HEK293 (cell line): ENCODE measurements at regions not wholly inside any gene's neighbourhood (a gene's known extent, or its start where the extent isn't known, plus 50 kb on each side); places are given as distances from the start of the nearest gene placed in this dataset.

Experiments
- ELK4 ChIP-seq: IDR thresholded peaks from 2 replicates; pipeline ENCODE4 v1.6.1; 2011; ENCODE audit warnings: mild to moderate bottlenecking, low read depth, low read length, borderline replicate concordance
- HOXA7 ChIP-seq: sonication (generic); formaldehyde crosslinking; IDR thresholded peaks from 2 replicates; pipeline ENCODE4 v1.8.1; 2022; ENCODE audit warnings: missing genetic modification reagents, borderline replicate concordance
- ZNF23 ChIP-seq: fragments of 450-650 bp; formaldehyde crosslinking; IDR thresholded peaks from 2 replicates; pipeline ENCODE4 v1.5.1; 2016; ENCODE audit warnings: missing biosample characterization, missing genetic modification characterization, borderline replicate concordance
- ZNF335 ChIP-seq: fragments of 450-650 bp; formaldehyde crosslinking; conservative IDR thresholded peaks from 2 replicates; pipeline ENCODE4 v1.5.1; 2016; ENCODE audit warnings: missing biosample characterization, missing genetic modification characterization
- ZNF521 ChIP-seq: fragments of 450-650 bp; formaldehyde crosslinking; IDR thresholded peaks from 2 replicates; pipeline ENCODE4 v1.5.1; 2017; ENCODE audit warnings: missing biosample characterization, mild to moderate bottlenecking, missing genetic modification characterization
- ZNF558 ChIP-seq: fragments of 450-650 bp; formaldehyde crosslinking; IDR thresholded peaks from 2 replicates; pipeline ENCODE4 v1.5.1; 2016; ENCODE audit warnings: missing biosample characterization, missing genetic modification characterization
- ZNF776 ChIP-seq: fragments of 450-650 bp; formaldehyde crosslinking; IDR thresholded peaks from 2 replicates; pipeline ENCODE4 v1.5.0; 2017; ENCODE audit warnings: missing biosample characterization, missing genetic modification characterization, borderline replicate concordance
- TF ChIP-seq, protein P1 (sequence below): fragments of 450-650 bp; formaldehyde crosslinking; IDR thresholded peaks from 2 replicates; pipeline ENCODE4 v1.5.1; 2016; ENCODE audit warnings: missing biosample characterization, missing genetic modification characterization
- TF ChIP-seq, protein P2 (sequence below): fragments of 450-650 bp; formaldehyde crosslinking; IDR thresholded peaks from 2 replicates; pipeline ENCODE4 v1.5.1; 2016; ENCODE audit warnings: missing biosample characterization, missing genetic modification characterization, borderline replicate concordance

DNA sequence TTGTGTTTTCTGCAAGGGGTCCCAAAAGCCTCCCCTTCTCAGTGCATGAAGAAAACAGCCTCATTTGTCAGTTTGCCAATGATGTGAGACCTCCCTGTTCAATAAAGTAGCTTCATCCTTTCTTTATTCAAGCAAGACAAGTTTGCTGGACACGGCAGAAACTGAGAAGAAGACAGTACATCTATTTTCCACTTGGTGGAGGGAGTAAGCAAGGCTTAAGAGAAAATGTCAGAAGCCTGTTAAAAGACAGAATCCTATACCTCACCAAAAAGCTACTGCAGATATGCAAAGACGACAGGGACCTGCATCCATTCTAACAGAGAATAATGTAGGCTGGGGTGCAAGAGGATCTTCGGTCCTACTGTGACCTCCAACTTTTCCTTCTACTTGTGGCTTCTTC lies 506.8 kb upstream of the VRK2 start:
- TF ChIP-seq ZNF521 (tag by site-specific recombination), result no peak
- TF ChIP-seq, protein P1, sequence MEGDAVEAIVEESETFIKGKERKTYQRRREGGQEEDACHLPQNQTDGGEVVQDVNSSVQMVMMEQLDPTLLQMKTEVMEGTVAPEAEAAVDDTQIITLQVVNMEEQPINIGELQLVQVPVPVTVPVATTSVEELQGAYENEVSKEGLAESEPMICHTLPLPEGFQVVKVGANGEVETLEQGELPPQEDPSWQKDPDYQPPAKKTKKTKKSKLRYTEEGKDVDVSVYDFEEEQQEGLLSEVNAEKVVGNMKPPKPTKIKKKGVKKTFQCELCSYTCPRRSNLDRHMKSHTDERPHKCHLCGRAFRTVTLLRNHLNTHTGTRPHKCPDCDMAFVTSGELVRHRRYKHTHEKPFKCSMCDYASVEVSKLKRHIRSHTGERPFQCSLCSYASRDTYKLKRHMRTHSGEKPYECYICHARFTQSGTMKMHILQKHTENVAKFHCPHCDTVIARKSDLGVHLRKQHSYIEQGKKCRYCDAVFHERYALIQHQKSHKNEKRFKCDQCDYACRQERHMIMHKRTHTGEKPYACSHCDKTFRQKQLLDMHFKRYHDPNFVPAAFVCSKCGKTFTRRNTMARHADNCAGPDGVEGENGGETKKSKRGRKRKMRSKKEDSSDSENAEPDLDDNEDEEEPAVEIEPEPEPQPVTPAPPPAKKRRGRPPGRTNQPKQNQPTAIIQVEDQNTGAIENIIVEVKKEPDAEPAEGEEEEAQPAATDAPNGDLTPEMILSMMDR (tag by site-specific recombination), result no peak
- no peak for TF ChIP-seq ZNF335 (tag by site-specific recombination)
- TF ChIP-seq HOXA7 (CRISPR knock-in tag), result no peak
- no peak for TF ChIP-seq ZNF23 (tag by site-specific recombination)
- TF ChIP-seq ZNF558 (tag by site-specific recombination), result no peak
- TF ChIP-seq, protein P2, sequence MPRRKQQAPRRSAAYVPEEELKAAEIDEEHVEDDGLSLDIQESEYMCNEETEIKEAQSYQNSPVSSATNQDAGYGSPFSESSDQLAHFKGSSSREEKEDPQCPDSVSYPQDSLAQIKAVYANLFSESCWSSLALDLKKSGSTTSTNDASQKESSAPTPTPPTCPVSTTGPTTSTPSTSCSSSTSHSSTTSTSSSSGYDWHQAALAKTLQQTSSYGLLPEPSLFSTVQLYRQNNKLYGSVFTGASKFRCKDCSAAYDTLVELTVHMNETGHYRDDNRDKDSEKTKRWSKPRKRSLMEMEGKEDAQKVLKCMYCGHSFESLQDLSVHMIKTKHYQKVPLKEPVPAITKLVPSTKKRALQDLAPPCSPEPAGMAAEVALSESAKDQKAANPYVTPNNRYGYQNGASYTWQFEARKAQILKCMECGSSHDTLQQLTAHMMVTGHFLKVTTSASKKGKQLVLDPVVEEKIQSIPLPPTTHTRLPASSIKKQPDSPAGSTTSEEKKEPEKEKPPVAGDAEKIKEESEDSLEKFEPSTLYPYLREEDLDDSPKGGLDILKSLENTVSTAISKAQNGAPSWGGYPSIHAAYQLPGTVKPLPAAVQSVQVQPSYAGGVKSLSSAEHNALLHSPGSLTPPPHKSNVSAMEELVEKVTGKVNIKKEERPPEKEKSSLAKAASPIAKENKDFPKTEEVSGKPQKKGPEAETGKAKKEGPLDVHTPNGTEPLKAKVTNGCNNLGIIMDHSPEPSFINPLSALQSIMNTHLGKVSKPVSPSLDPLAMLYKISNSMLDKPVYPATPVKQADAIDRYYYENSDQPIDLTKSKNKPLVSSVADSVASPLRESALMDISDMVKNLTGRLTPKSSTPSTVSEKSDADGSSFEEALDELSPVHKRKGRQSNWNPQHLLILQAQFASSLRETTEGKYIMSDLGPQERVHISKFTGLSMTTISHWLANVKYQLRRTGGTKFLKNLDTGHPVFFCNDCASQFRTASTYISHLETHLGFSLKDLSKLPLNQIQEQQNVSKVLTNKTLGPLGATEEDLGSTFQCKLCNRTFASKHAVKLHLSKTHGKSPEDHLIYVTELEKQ (tag by site-specific recombination), result no peak
- no peak for TF ChIP-seq ELK4
- no peak for TF ChIP-seq ZNF776
